T-helper 9 cell (primary cell): ENCODE measurements at regions not wholly inside any gene's neighbourhood (a gene's known extent, or its start where the extent isn't known, plus 50 kb on each side); places are given as distances from the start of the nearest gene placed in this dataset.
"Not testable (repeated sequence)": the region's sequence is repeated elsewhere in the genome, so short reads cannot be mapped to it uniquely, and the experiment has no call there.

ENCODE experiments used
- DNase-seq: peaks from one replicate; pipeline ENCODE4 v3.0.0-alpha.2; 2020

DNA sequence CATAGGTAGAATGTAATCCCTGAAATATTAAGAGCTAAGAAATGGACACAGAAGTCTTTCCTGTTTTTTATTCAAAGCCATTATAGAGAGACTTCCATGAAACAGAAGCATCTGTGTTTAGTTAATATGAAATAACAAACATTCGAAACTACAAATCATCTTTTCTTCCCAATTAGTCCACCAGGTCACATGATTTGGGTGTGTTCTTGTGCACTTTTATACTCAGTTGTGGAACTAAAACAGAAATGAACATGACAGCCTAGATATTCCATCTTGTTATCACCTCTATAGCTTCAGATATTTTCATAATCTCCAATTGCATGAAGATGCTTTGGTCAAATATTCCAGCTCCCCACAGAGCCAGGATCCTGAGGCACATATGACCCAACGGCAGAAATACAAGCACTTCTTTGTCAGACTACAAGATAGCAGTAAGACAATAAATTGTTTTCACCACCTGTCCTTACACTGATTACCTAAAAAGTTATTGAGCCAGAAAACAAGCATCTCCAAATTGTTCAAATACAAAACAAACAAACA is 116.8 kb upstream of the BEND6 start:
- no peak for DNase-seq

- DNase-seq = no peak
Observed at GRCh38 chr6:56837322-56837894, 117.5 kb upstream of the BEND6 start.

DNA sequence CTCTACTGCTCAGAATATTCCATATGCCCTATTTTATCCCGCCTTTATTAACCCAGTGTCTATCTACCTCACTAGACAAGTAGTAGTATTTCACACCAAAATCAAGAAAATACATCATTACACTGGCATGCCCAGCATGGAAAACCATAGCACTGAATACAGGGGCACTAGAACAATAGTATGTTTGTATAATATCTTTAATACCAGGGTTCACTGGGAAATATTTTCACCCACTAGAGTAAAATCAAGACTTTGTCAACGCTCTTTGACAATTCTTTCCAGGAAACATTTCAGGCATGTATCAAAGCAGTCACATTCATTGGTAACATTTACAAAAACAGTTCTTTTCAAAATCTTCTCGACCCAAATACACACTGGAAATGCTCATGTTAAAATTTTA is 119.3 kb upstream of the BEND6 start:
- no peak for DNase-seq

DNA sequence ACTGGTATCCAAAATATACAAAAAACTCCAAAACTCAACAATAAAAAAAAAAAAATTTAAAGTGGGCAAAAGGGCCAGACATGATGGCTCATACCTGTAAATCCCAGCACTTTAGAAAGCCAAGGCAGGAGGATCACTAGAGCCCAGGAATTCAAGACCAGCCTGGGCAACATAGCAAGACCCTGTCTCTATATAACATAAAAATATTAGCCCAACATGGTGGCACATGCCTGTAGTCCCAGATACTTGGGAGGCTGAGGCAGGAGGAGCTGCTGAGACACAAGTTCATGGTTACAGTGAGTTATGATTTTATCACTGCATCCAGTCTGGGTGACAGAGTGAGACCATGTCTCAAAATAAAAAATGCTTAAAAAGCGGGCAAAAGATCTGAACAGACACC is 121.0 kb upstream of the BEND6 start:
- no peak for DNase-seq

DNA sequence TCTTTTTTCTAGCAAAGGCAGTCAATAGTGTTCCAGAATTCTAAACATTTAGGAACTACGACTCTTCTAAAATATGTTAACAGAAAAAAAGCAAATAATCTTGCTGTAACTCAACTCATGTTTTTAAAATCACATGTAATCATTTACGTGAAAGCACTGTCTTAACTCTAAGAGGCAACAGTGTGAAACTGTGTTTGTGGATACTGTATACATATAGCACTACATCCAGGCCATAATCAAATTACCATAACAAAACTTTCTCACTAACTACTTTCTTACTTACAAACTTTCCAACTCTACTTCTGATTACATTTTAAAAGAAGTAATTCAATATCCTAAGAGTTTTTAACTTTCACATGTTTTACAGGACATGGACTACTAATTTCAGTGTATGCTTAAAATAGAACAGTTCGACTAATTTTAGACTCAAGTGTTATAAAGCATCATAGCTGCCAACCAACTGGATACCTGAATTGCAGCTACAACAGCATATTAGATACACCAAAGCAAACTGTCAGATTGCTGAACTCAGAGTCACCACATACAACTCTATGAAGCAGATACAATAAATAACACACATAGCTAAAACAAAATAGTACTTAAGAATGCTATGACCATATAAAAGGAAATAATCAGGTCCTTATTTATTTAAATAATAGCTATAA is 121.6 kb upstream of the BEND6 start:
- DNase-seq = no peak

GRCh38 chr6:56832225-56832624 is 122.7 kb upstream of the BEND6 start:
- no peak for DNase-seq

DNA sequence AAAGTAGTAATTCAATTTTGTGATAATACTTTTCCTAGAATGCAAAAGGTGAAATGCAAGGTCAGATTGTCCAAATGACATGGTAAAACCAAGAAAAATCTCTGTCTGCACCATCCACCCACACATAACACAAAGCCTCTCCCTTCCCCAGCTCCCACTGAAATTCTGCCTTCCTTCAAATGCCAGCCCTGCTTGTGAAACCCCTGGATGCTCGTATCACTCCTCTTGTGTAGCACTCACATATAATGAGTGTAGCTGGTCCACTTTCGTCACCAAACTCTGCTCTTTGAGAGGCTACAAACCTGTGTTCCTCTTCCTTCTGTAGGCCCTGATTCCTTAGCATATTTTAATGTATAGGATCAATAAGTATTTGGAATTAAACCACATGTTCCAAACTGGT is 123.6 kb upstream of the BEND6 start:
- DNase-seq = no peak

GRCh38 chr6:56827908-56828649 is 126.8 kb upstream of the BEND6 start:
- DNase-seq = no peak

DNA sequence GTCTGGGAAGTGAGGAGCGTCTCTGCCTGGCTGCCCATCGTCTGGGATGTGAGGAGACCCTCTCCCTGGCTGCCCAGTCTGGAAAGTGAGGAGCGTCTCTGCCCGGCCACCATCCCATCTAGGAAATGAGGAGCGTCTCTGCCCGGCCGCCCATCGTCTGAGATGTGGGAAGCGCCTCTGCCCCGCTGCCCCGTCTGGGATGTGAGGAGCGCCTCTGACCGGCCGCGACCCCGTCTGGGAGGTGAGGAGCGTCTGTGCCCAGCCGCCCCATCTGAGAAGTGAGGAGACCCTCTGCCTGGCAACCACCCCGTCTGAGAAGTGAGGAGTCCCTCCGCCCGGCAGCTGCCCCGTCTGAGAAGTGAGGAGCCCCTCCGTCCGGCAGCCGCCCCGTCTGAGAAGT is 130.5 kb upstream of the BEND6 start:
- not testable (repeated sequence) for DNase-seq

- DNase-seq = no peak
Observed at GRCh38 chr6:56821005-56821432, 133.9 kb upstream of the BEND6 start.

DNA sequence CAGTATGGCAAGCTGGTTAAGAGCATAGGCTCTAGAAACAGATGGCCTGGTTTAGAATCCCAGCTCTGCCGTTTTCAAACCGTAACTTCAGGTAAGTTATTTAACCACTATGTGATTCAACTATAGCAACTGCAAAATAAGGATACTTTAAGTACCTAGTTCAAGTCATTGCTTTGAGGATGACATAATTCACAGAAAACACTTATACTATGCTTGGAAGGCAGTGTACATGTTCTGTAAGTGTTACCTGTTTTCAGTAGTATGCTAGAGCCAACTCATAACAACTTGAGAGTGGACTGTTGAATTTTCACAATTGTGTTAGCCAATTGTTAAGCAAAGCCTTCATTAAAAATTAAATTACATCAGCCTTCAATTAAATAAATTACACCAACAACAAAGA is 134.8 kb upstream of the BEND6 start:
- DNase-seq = no peak

GRCh38 chr6:56819604-56820003 is 135.3 kb upstream of the BEND6 start:
- DNase-seq = no peak

- DNase-seq = no peak
Observed at GRCh38 chr6:56816370-56816769, 138.5 kb upstream of the BEND6 start.

GRCh38 chr6:56815436-56815835 is 139.5 kb upstream of the BEND6 start:
- DNase-seq = no peak

- no peak for DNase-seq
Observed at GRCh38 chr6:56814802-56815201, 140.1 kb upstream of the BEND6 start.

GRCh38 chr6:56814308-56814707 is 140.6 kb upstream of the BEND6 start:
- no peak for DNase-seq

GRCh38 chr6:56812851-56813250 is 142.1 kb upstream of the BEND6 start:
- DNase-seq = not testable (repeated sequence)

DNA sequence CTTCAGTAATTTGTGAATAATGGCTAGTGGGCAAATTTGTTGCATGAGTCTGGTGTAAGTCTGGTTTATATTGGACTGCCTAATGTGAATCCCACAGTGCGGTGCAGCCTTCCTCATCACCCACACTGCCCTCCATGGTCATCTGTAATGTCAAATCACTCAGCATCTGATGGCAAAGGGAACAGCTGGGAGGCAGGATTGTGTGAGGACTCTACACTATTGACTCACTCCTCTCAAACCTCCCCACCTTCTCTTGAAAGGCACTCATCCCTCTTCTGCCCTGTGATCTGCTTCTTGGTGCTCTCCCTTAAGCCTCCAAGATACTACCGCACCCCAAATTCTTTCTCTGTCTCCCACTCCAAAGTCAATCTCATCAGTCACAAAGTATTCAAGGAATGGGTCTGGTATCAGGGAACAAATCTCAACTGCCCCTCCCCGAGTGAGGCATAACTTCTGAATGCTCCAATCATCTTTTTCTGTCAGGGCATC is 146.0 kb upstream of the BEND6 start:
- no peak for DNase-seq

DNA sequence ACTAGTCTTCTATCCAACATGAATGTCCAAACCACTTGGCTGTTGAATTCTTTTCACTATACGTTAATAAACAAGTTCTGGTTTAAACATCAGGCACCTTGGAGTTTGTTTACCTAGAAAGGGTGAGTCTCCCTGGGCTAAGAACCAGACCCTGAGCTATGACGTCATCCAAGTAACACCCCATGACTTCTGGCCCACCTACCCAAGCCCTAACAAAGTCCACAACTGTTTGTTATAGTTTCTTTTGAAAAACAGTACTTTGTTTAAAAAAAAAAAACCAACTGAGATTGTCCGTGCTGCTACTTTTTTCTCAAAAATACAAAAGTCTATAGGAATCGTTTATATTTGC is 146.9 kb upstream of the BEND6 start:
- no peak for DNase-seq

GRCh38 chr6:56807326-56807988 is 147.4 kb upstream of the BEND6 start:
- DNase-seq = no peak

- DNase-seq = no peak
Observed at GRCh38 chr6:56806368-56806767, 148.5 kb upstream of the BEND6 start.

GRCh38 chr6:56804996-56805395 is 149.9 kb upstream of the BEND6 start:
- DNase-seq = no peak

- DNase-seq = no peak
Observed at GRCh38 chr6:56803594-56803993, 151.3 kb upstream of the BEND6 start.
